GM21528 (cell line): ENCODE measurements at regions not wholly inside any gene's neighbourhood (a gene's known extent, or its start where the extent isn't known, plus 50 kb on each side); places are given as distances from the start of the nearest gene placed in this dataset.
"Not testable (repeated sequence)": the region's sequence is repeated elsewhere in the genome, so short reads cannot be mapped to it uniquely, and the experiment has no call there.

Experiments
- ATAC-seq: cut with Tn5 transposase; IDR thresholded peaks from one replicate; pipeline ENCODE4 v1.9.1; 2021; ENCODE audit warnings: mild to moderate bottlenecking, moderate library complexity; ENCODE audit not compliant: unreplicated experiment, low FRiP score

DNA sequence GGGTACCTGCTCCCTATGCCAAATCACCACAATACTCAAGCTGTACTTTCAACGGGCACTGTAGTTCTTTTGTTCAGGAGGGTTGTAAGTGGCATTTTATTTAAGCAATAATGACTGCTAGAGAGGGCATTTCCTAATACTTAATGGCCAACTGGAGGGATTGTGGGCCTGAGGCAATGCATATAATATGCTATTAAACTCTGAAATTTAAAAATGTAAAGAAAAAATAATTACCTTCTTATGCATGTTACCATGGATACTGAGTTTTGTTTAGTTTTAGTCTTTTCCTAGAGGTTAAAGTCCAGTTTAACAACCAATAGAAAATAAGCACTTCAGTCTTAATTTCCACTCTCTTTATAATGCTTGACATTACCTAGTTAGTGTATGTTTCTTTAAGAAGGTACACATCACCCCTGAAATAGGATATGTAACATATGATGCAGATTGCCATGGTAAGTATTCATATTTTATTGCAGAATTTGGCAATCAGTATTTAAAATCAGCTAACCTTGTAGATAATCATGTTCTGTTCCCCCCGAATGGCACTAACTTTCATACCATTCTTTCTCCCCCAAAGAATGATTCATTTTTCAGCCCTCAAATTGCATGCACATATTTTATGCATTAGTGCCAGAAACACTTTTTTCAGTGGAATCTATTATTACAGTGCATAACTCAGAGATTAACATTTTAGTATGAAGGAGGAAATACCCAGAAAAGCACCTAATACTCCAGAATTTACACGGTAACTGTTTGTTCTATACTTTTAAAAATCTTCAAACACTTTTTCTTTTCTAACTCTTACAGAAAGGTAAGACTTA is 90.3 kb upstream of the ZNF438 start:
- no peak for ATAC-seq

DNA sequence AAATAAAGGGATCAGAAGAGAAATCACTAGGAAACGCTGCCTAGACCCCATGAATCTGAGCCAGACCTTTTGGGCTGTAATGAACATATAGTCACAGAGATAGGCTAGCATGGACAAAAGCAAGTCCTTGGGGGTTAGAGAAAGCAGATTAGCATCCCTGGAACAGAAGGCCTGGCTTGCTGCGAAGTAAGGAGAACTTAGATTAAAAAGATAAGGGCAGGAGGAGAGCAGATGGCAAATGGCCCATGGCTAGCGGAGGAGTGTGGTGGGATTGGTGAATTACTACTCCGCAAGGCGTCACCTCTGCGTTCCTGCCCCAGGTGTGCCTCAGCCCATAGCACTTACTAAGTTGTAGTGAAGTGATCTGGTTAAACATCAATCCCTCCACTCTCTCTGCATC is 92.3 kb upstream of the ZNF438 start:
- no peak for ATAC-seq

DNA sequence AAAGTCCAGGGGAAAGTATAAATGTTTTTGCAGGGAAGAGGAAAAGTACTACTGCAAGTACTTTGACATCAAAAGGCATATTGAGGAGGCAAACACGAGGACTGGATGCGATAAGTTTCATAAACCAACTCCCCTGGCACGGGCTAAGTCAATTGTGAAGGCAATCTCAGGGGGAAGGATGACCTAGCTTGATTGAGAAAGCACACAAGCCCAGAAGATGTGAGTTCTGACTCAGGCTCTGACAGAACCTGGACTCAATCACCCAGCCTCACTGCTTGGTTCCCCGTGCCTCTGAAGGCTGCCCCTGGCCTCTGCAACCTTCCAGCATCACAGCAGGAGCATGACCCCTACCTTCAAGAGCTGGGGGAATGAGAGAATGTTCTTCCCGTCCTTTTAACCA is 93.2 kb upstream of the ZNF438 start:
- no peak for ATAC-seq

DNA sequence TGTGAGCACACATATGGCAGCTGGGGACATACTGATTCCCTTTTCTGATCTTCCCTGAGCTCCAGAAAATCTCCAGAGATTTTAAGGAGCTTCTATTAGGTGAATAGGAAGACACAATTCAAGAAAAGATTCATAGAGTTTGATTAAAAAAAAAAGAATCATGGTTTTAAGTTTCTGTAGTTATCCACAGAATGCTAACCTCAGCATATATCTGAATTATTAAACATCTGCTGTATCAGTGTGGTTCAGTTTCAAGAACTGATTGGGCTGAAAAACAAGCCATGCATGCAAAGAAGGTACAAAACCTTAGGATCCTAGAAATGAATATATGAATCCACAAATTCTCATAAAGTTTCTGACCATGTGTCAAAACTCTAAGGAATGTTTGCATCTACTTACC is 94.1 kb upstream of the ZNF438 start:
- ATAC-seq = no peak

- no peak for ATAC-seq
These were observed 94.9 kb upstream of the ZNF438 start for GRCh38 chr10:31126593-31126992.

- ATAC-seq = no peak
These were observed 96.9 kb upstream of the ZNF438 start for GRCh38 chr10:31128536-31128935.

DNA sequence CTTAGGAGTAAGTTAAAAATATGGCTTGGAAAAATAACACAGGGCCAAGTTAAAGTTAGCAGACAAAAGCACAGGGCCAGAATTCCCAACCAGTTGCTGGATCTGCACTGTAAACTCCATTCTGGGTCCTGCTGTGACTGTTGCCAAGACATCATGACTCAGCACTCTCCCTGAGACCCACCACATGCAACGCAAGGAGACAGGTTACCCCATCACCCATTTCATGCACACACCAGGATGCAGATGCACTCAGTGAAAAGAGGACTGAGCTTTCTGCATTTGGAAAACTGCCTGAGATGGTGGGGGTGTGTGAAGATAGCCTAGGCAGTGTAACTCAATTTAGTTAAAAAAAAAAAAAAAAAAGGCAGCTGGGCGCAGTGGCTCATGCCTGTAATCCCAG is 97.6 kb upstream of the ZNF438 start:
- no peak for ATAC-seq

DNA sequence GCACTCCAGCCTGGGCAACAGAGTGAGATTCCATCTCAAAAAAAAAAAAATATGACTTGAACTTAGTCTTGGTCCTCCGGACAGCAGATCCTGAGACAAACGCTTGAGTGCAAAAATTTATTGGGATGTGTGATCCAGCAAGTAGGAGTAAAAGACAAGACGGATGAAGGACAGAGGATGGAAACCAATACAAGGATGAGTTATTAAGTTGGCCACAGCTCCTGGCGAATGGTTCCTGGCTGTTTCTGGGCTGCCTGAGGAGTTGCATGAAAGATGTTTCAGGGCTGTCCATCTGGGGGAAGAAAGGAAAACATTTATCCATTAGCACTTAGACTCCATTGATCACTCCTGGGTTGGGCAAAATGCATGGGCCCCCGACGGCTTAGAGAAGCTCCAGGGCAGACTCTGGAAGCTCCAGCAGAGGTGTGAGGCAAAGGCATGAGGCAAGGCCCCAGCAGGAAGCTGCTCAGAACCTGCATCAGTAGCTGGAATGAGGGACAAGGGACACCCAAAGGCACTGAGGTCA is 98.3 kb upstream of the ZNF438 start:
- no peak for ATAC-seq

- no peak for ATAC-seq
These were observed 98.7 kb upstream of the ZNF438 start for GRCh38 chr10:31130406-31130805.

DNA sequence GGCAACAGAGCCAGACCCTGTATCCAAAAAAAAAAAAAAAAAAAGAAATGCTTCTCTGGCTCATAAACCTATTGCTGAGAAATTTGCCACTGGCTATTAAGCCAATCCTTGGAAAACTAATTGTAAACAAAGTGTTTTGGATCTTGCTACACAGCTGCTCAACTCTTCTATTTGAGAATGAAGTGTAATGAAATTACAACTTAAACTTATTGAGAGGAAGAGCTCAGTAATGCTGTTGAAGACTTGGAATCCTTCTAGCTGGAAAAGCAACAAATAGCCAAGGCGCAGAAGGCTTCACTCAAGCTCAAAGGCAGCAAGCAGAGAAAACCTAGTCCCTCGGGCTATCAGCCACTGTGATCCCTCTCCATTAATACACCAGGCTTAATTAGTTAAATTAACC is 99.6 kb upstream of the ZNF438 start:
- ATAC-seq = no peak

- ATAC-seq = no peak
These were observed 101.1 kb upstream of the ZNF438 start for GRCh38 chr10:31132681-31133244.

GRCh38 chr10:31133251-31133791 is 101.7 kb upstream of the ZNF438 start:
- no peak for ATAC-seq

DNA sequence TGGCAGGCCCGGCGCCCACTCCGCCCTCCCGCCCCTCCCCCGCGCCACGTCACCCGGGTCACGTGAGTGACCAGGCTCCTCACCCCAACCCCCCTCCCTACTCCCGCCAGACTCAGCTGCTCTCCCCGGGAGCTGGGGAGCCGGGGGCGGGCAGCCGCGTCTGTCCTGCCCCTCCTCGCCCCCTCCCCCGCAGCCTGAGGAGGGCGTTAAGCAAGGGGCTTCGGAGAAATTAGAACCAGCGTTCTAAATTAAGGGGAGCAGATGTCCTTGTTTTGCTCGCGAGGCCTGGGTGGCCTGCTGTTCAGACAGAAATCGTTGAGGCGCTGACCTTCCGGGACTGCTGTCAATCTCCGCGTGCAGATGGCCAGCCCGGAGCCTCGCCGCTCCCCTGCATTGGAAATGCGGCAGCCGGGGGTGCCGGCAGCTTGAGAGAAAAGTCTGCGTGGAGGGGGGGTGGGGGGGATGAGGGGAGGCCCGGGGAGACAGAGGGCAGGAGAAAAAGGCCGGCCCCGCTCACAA is 102.2 kb upstream of the ZNF438 start:
- peak; percentile 60 for ATAC-seq

DNA sequence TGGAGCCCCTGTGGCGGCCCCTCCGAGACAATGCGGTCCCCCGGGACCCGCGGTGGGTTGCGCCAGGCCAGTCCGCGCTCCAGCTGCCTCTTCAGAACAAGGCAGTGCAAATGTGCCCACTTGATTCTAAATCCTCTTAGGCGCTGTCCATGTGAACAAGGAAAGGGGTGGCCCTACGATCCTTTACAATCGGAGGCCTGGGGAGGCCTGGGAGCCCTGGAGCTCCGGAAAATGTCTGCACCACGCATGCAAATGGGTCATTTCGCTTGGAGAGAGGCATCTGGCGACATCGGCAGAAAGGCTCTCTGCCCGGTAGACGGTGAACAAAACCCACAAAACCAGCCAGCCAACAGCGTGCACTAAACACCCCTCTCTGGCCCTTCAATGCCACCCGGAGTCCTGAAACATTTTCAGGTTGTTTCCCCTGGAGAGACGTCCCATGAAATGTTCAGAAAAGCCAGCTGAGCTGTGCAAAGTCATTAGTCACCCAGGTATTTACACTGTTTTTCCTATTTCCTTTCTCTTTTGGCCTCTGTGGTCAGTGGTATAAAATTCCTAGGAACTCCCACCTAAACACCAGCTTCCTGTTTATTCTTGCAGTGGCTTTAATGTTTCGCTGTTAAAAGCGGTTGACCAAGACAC is 102.8 kb upstream of the ZNF438 start:
- peak; percentile 48 for ATAC-seq

GRCh38 chr10:31135171-31135570 is 103.5 kb upstream of the ZNF438 start:
- ATAC-seq = no peak

DNA sequence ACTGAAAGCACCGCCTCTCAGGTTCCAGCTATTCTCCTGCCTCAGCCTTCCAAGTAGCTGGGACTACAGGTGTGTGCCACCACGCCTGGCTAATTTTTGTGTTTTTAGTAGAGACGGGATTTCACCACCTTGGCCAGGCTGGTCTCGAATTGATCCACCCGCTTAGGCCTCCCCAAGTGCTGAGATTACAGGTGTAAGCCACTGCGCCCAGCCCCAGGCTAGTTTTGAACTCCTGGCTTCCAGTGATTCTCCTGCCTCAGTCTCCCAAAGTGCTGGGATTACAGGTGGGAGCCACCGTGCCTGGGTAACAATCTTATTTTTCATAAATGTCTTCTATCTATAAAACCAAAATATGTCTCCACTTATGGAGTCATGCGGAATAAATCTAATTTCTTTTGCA is 104.1 kb upstream of the ZNF438 start:
- not testable (repeated sequence) for ATAC-seq

- no peak for ATAC-seq
These were observed 104.7 kb upstream of the ZNF438 start for GRCh38 chr10:31136386-31136785.

DNA sequence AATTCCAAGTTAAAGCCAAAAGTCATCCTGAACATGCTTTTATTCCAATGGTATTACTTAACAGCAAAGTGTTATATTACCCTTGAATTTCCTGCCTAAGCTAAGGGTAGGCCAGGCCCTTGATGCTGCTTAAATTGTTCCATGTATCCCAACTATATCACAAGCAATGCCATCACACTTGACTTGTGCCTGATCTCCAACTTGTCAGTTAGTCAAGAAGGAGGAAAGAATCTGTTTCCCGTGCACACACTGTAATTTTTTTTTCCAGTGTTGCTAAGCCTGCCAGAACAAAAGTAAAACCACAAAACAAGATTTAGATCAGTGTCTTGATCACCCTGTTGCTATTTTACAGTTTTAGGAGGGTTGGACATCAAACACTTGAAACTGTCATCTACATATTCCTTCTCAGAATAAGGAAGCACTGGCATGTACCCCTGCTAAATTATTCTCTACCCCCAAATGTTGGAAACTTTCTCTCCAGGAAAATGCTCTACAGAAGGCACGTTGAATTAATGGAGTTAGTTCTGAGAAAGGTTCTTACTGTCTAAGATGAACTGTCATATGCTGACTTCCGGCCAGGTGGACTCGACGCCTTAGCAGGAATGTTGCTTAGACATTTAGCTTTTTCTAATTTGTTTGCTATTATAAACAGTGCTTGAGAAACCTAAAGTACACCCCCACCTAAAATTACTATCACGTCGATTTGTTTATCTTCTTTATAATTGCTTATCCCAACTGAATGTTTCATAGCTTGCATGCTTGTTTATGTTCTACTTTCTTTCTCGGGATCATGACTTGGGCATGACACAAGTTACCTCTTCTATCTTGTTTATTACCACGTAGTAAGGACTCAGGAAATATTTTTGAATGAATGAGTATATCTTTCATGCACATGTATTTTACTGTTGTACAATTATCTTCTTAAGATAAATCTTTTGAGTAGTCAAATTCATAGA is 105.5 kb upstream of the ZNF438 start:
- no peak for ATAC-seq

GRCh38 chr10:31138026-31138553 is 106.4 kb upstream of the ZNF438 start:
- ATAC-seq = no peak

GRCh38 chr10:31139497-31139896 is 107.8 kb upstream of the ZNF438 start:
- ATAC-seq = no peak
